H1 (cell line): ENCODE measurements at regions not wholly inside any gene's neighbourhood (a gene's known extent, or its start where the extent isn't known, plus 50 kb on each side); places are given as distances from the start of the nearest gene placed in this dataset.

Source experiments
- CTCF ChIA-PET: fragments of 300-600 bp; sonication (Branson Sonifier 250); formaldehyde crosslinking; loops from one replicate; lab custom pipeline; 2021; ENCODE audit not compliant: partially characterized antibody; lab: Charles Lee
- POLR2A ChIA-PET: fragments of 300-600 bp; sonication (Branson Sonifier 250); formaldehyde crosslinking; loops from one replicate; lab custom pipeline; 2021; ENCODE audit warnings: inconsistent platforms; ENCODE audit not compliant: partially characterized antibody; lab: Charles Lee
- DNase-seq, 2 experiments: peaks; one replicate each; pipeline versions ENCODE4 v3.0.0 to v3.0.0-alpha.2; 2010 to 2022; ENCODE audit warnings: low spot score in 2 of 2, low read depth in 1 of 2, mixed read lengths in 1 of 2
- FAIRE-seq: peaks from 2 replicates; lab custom pipeline; 2011; peaks lifted over from hg19 to GRCh38; lab: Jason Lieb, UNC
- H2AFZ ChIP-seq: 2 replicates; pipeline ENCODE4 v1.8.1; 2012; ENCODE audit warnings: low read length, inconsistent platforms
- H2AK5ac ChIP-seq: 2 replicates; pipeline ENCODE4 v1.6.1; 2013; ENCODE audit warnings: low read depth, low read length
- H2BK120ac ChIP-seq: replicated peaks from 2 replicates; pipeline ENCODE3; 2013; ENCODE audit warnings: low read depth, low read length, inconsistent platforms
- H2BK12ac ChIP-seq: 2 replicates; pipeline ENCODE4 v1.6.1; 2013; ENCODE audit warnings: low read depth, low read length
- H2BK15ac ChIP-seq: 2 replicates; pipeline ENCODE4 v1.6.1; 2013; ENCODE audit warnings: low read length
- H2BK20ac ChIP-seq: 2 replicates; pipeline ENCODE4 v1.6.1; 2013; ENCODE audit warnings: low read length
- H2BK5ac ChIP-seq: 2 replicates; pipeline ENCODE4 v1.6.1; 2013; ENCODE audit warnings: low read depth, low read length
- H3K14ac ChIP-seq: 2 replicates; pipeline ENCODE4 v1.6.1; 2013; ENCODE audit warnings: inconsistent platforms; ENCODE audit not compliant: insufficient read length
- H3K18ac ChIP-seq: 2 replicates; pipeline ENCODE4 v1.6.1; 2013; ENCODE audit warnings: low read length; ENCODE audit errors: extremely low read depth
- H3K23ac ChIP-seq: 2 replicates; pipeline ENCODE4 v1.6.1; 2013; ENCODE audit warnings: inconsistent platforms; ENCODE audit not compliant: insufficient read length
- H3K23me2 ChIP-seq: 2 replicates; pipeline ENCODE4 v1.6.1; 2013; ENCODE audit warnings: low read depth, low read length
- H3K27ac ChIP-seq: 2 replicates; pipeline ENCODE4 v1.6.1; 2011; ENCODE audit warnings: low read depth, low read length, inconsistent platforms
- H3K27me3 ChIP-seq, 4 experiments: replicated peaks in 1 of 4; 1 replicate in 1 of 4; 2 replicates in 3 of 4; pipeline versions ENCODE4 v1.6.1 to v1.8.1; 2011 to 2013; ENCODE audit warnings: low read length in 3 of 4, mild to moderate bottlenecking in 3 of 4, inconsistent platforms in 2 of 4, mixed read lengths in 2 of 4, moderate library complexity in 1 of 4; ENCODE audit not compliant: control insufficient read depth in 3 of 4, insufficient read depth in 3 of 4; ENCODE audit errors: extremely low read depth in 1 of 4
- H3K36me3 ChIP-seq, 4 experiments: 2 replicates each; pipeline versions ENCODE4 v1.6.1 to v1.8.1; 2011 to 2013; ENCODE audit warnings: mild to moderate bottlenecking in 4 of 4, low read length in 3 of 4, moderate library complexity in 2 of 4, control low read depth in 1 of 4, inconsistent platforms in 1 of 4; ENCODE audit not compliant: insufficient read depth in 4 of 4, control insufficient read depth in 2 of 4
- H3K4ac ChIP-seq: replicated peaks from 2 replicates; pipeline ENCODE3; 2013; ENCODE audit warnings: low read length, low read depth, mixed read lengths, inconsistent platforms; ENCODE audit not compliant: insufficient read length
- H3K4me1 ChIP-seq, 4 experiments: replicated peaks in 1 of 4; 1 replicate in 1 of 4; 2 replicates in 3 of 4; pipeline versions ENCODE4 v1.6.1 to v1.8.1; 2011 to 2013; ENCODE audit warnings: low read length in 3 of 4, inconsistent platforms in 2 of 4, mixed read lengths in 1 of 4; ENCODE audit not compliant: insufficient read depth in 4 of 4, control insufficient read depth in 3 of 4
- H3K4me2 ChIP-seq, 2 experiments: 2 replicates each; pipeline versions ENCODE4 v1.6.1 to v1.8.1; 2011 to 2013; ENCODE audit warnings: low read depth in 2 of 2, low read length in 2 of 2, control low read depth in 1 of 2, inconsistent platforms in 1 of 2, mild to moderate bottlenecking in 1 of 2; ENCODE audit not compliant: insufficient read depth in 1 of 2
- H3K4me3 ChIP-seq, 4 experiments: fragments of 200-600, 300-600 bp in 1 of 4; sonication (generic), shearing (Covaris generic), sonication (Bioruptor Twin) in 1 of 4; 2 replicates each; pipeline versions ENCODE4 v1.5.1 to v1.8.1; 2011 to 2016; ENCODE audit warnings: low read length in 4 of 4, low read depth in 3 of 4, control low read depth in 2 of 4, inconsistent platforms in 2 of 4, mild to moderate bottlenecking in 2 of 4, mixed read lengths in 1 of 4, moderate library complexity in 1 of 4; ENCODE audit not compliant: insufficient read depth in 2 of 4; ENCODE audit errors: extremely low read depth in 1 of 4
- H3K56ac ChIP-seq: replicated peaks from 2 replicates; pipeline ENCODE3; 2013; ENCODE audit warnings: low read depth, mild to moderate bottlenecking, mixed read lengths, low read length, inconsistent platforms; ENCODE audit not compliant: insufficient read length
- H3K79me1 ChIP-seq: 2 replicates; pipeline ENCODE4 v1.6.1; 2013; ENCODE audit warnings: low read depth, low read length, control low read depth
- H3K79me2 ChIP-seq, 2 experiments: 2 replicates each; pipeline versions ENCODE4 v1.6.1 to v1.8.1; 2012 to 2013; ENCODE audit warnings: low read length in 2 of 2, mild to moderate bottlenecking in 2 of 2, inconsistent platforms in 1 of 2; ENCODE audit not compliant: insufficient read depth in 2 of 2, control insufficient read depth in 1 of 2
- H3K9ac ChIP-seq, 4 experiments: replicated peaks in 1 of 4; 1 replicate in 1 of 4; 2 replicates in 3 of 4; pipeline versions ENCODE4 v1.6.1 to v1.8.1; 2011 to 2013; ENCODE audit warnings: low read depth in 3 of 4, low read length in 3 of 4, control low read depth in 2 of 4, mild to moderate bottlenecking in 2 of 4, moderate library complexity in 2 of 4, inconsistent platforms in 1 of 4; ENCODE audit errors: extremely low read depth in 1 of 4
- H3K9me3 ChIP-seq, 2 experiments: 2 replicates each; pipeline versions ENCODE4 v1.6.1 to v1.8.1; 2012 to 2013; ENCODE audit warnings: mild to moderate bottlenecking in 2 of 2, moderate library complexity in 2 of 2, control low read depth in 1 of 2, inconsistent platforms in 1 of 2, low read depth in 1 of 2, low read length in 1 of 2, mixed read lengths in 1 of 2; ENCODE audit not compliant: insufficient read depth in 2 of 2
- H4K20me1 ChIP-seq, 2 experiments: replicated peaks in 1 of 2; 2 replicates each; pipeline versions ENCODE3 to v1.8.1; 2011 to 2013; ENCODE audit warnings: inconsistent platforms in 2 of 2, low read length in 2 of 2, mild to moderate bottlenecking in 1 of 2; ENCODE audit not compliant: insufficient read depth in 2 of 2, control insufficient read depth in 1 of 2
- H4K5ac ChIP-seq: 2 replicates; pipeline ENCODE4 v1.6.1; 2013; ENCODE audit warnings: low read length, low read depth, mixed read lengths, inconsistent platforms; ENCODE audit not compliant: insufficient read length
- H4K8ac ChIP-seq: 2 replicates; pipeline ENCODE4 v1.8.0; 2013; ENCODE audit warnings: mild to moderate bottlenecking, moderate library complexity, low read length, inconsistent platforms; ENCODE audit not compliant: insufficient read depth; ENCODE audit errors: extremely low read depth
- H4K91ac ChIP-seq: replicated peaks from 2 replicates; pipeline ENCODE3; 2013; ENCODE audit warnings: low read length, mixed read lengths, inconsistent platforms; ENCODE audit not compliant: insufficient read length
- BACH1 ChIP-seq: IDR thresholded peaks from 2 replicates; pipeline ENCODE4 v1.6.1; 2012; ENCODE audit warnings: low read length, improper control_type of control experiment
- BCL11A ChIP-seq, 2 experiments: IDR thresholded peaks; one replicate each; pipeline ENCODE4 v1.6.1; 2011; ENCODE audit warnings: low read depth in 2 of 2, low read length in 2 of 2, mild to moderate bottlenecking in 2 of 2
- CEBPB ChIP-seq: IDR thresholded peaks from 2 replicates; pipeline ENCODE4 v1.6.1; 2012; ENCODE audit warnings: low read depth, low read length
- EP300 ChIP-seq, 2 experiments: IDR thresholded peaks; 1 replicate in 1 of 2; 2 replicates in 1 of 2; pipeline ENCODE4 v1.6.1; 2011 to 2012; ENCODE audit warnings: low read depth in 2 of 2, low read length in 2 of 2, mild to moderate bottlenecking in 2 of 2, borderline replicate concordance in 1 of 2, inconsistent platforms in 1 of 2, moderate library complexity in 1 of 2
- JUN ChIP-seq: IDR thresholded peaks from 2 replicates; pipeline ENCODE4 v1.6.1; 2011; ENCODE audit warnings: low read depth, mild to moderate bottlenecking, improper control_type of control experiment, low read length
- KDM1A ChIP-seq: fragments of 200-600, 300-600 bp; sonication (generic); IDR thresholded peaks from 2 replicates; pipeline ENCODE4 v1.7.1; 2016; ENCODE audit warnings: mild to moderate bottlenecking, low read length, borderline replicate concordance
- NRF1 ChIP-seq: IDR thresholded peaks from 2 replicates; pipeline ENCODE4 v1.6.1; 2011; ENCODE audit warnings: mild to moderate bottlenecking, low read depth, low read length, improper control_type of control experiment
- RFX5 ChIP-seq: IDR thresholded peaks from 2 replicates; pipeline ENCODE4 v1.6.1; 2011; ENCODE audit warnings: low read depth, low read length, improper control_type of control experiment, borderline replicate concordance
- RXRA ChIP-seq: IDR thresholded peaks from 2 replicates; pipeline ENCODE4 v1.6.1; 2011; ENCODE audit warnings: low read depth, mild to moderate bottlenecking, low read length, moderate library complexity; ENCODE audit not compliant: insufficient read depth
- SP1 ChIP-seq: IDR thresholded peaks from 2 replicates; pipeline ENCODE4 v1.6.1; 2011; ENCODE audit warnings: low read depth, low read length
- SP2 ChIP-seq: IDR thresholded peaks from 2 replicates; pipeline ENCODE4 v1.6.1; 2012; ENCODE audit warnings: mild to moderate bottlenecking, low read length, inconsistent platforms
- SUZ12 ChIP-seq: fragments of 200-600 bp; sonication (generic); IDR thresholded peaks from 2 replicates; pipeline ENCODE4 v1.6.1; 2012; ENCODE audit warnings: mild to moderate bottlenecking, inconsistent platforms, low read length, moderate library complexity, mixed read lengths
- YY1 ChIP-seq: IDR thresholded peaks from 2 replicates; pipeline ENCODE4 v1.6.1; 2011; ENCODE audit warnings: low read depth, mild to moderate bottlenecking, low read length
- WGBS, 2 experiments: shearing (Covaris generic) in 1 of 2; methylation state at CpG; one replicate each; pipeline versions ENCODE4 v1.1.6 to v1.1.7; 2013 to 2015; ENCODE audit warnings: low lambda C conversion rate in 2 of 2, mixed read lengths in 2 of 2, inconsistent platforms in 1 of 2, low coverage in 1 of 2, missing lambda C conversion rate in 1 of 2; ENCODE audit not compliant: insufficient replicate concordance in 2 of 2, insufficient coverage in 1 of 2, insufficient read length in 1 of 2; ENCODE audit errors: extremely low coverage in 1 of 2, missing lambda C conversion rate in 1 of 2; 5-methylcytosine and 5-hydroxymethylcytosine counted together
- TF ChIP-seq, protein P1 (sequence below): IDR thresholded peaks from 2 replicates; pipeline ENCODE4 v1.6.1; 2011; ENCODE audit warnings: low read depth, mild to moderate bottlenecking, low read length; ENCODE audit not compliant: insufficient read depth

DNA sequence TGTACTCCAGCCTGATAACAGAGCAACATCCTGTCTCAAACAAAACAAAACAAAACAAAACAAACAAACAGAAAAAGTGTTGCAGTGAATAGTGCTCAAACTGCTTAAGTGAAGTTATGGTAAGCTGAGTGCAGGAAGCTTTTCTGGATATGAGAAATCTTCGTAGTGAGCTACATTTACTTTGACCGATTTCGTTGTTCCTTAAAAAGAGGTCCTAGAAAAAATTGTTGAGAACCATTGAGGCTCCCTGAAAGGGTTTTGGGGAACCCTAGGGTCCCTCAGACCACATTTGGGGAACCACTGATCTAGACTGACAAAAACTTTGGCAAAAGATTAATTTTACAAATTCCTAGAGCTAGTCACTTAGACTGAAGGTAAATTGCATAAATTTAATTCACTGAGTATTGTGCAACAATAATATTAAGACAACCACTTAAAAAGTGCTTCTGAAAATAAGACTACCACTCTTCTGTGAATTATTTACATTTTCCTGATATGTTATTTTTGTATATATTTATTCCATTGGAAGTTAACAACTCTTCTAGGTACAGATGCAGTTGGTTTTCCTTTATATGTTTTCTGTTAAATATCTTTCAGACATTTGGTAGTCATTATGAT lies 149.6 kb downstream of the FHIP1A start:
- Histone ChIP-seq H3K27ac (no peak overlapping the region), H2BK120ac (no peak overlapping the region), H4K91ac (no peak overlapping the region), H3K79me1 (no peaks in the 10 kb centered on the region), H3K14ac (no peak overlapping the region), H3K27me3 (no peaks in the 10 kb centered on the region), H3K23me2 (no peaks in the 10 kb centered on the region), H3K4me2 (no peak overlapping the region), H3K4ac (no peak overlapping the region), H2BK12ac (no peak overlapping the region), H3K9ac (no peak overlapping the region), H2BK15ac (no peak overlapping the region), H3K4me1 (peaks cover 0 to 9% (median 4%) of the 10 kb centered on the region in 4 experiments; a peak in 5 of 7 replicates), H2BK5ac (no peak overlapping the region), H3K9me3 (no peaks in the 10 kb centered on the region), H2AFZ (no peak overlapping the region), H4K5ac (no peak overlapping the region), H3K79me2 (peaks cover 0 to 77% of the 10 kb centered on the region in 2 experiments; a peak in 2 of 4 replicates), H3K4me3 (no peak overlapping the region), H2BK20ac (no peak overlapping the region), H3K36me3 (no peaks in the 10 kb centered on the region), H3K56ac (no peak overlapping the region), H4K8ac (no peak overlapping the region), H3K23ac (no peak overlapping the region), H3K18ac (no peak overlapping the region), H2AK5ac (no peak overlapping the region), H4K20me1 (no peaks in the 10 kb centered on the region)
- DNase-seq (no peak), FAIRE-seq (no peak)
- CTCF ChIA-PET: interaction anchor here (0.7 to 1.2 kb wide), 3 partner anchors 14 to 68 kb away, joined by 3 to 4 read pairs (median 3); no protein-coding TSS in a partner anchor
- 93% methylated on average over 3 of the region's 3 CpGs; no CpG with 5 or more reads in 1 of the 2 experiments for WGBS, 2 experiments
- POLR2A ChIA-PET: interaction anchor here (0.6 to 0.7 kb wide), 2 partner anchors 9 to 449 kb away, joined by 3 to 4 read pairs; no protein-coding TSS in a partner anchor
- TF ChIP-seq CEBPB (no peak), SUZ12 (no peak), SP1 (no peak), EP300 (IDR thresholded peaks at IDR 0.05; ENCODE audit: borderline replicate concordance in 1 of 2, low read depth in 2 of 2, low read length in 2 of 2) (no peak), YY1 (no peak), SP2 (no peak), JUN (no peak), KDM1A (no peak), NRF1 (no peak), BACH1 (no peak), BCL11A (IDR thresholded peaks at IDR 0.05; ENCODE audit: low read depth in 2 of 2, low read length in 2 of 2) (no peak), RXRA (no peak), RFX5 (no peak)
- TF ChIP-seq, protein P1, sequence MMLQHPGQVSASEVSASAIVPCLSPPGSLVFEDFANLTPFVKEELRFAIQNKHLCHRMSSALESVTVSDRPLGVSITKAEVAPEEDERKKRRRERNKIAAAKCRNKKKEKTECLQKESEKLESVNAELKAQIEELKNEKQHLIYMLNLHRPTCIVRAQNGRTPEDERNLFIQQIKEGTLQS: no peak
